Naive thymus-derived CD4-positive, alpha-beta T cell (primary cell): ENCODE measurements at regions not wholly inside any gene's neighbourhood (a gene's known extent, or its start where the extent isn't known, plus 50 kb on each side); places are given as distances from the start of the nearest gene placed in this dataset.
"Not testable (repeated sequence)": the region's sequence is repeated elsewhere in the genome, so short reads cannot be mapped to it uniquely, and the experiment has no call there.

Experiments used
- ATAC-seq: fragments of 150-1000 bp; cut with Tn5 transposase; 2 replicates; pipeline ENCODE4 v1.10.0; 2021; ENCODE audit warnings: mild to moderate bottlenecking, moderate library complexity
- CTCF ChIA-PET: fragments of 350-600 bp; sonication (Branson Sonifier 250); formaldehyde crosslinking; loops from one replicate; lab custom pipeline; 2021; ENCODE audit warnings: antibody characterized with exemption; lab: Charles Lee
- POLR2A ChIA-PET: fragments of 350-600 bp; sonication (Branson Sonifier 250); formaldehyde crosslinking; loops from one replicate; lab custom pipeline; 2021; ENCODE audit warnings: antibody characterized with exemption, inconsistent platforms; lab: Charles Lee
- DNase-seq, 9 donors: peaks; one replicate each; pipeline versions ENCODE4 v3.0.0 to v3.0.0-alpha.2; 2020 to 2022; ENCODE audit warnings: mixed read lengths in 1 of 9
- H3K27ac ChIP-seq: one replicate; pipeline ENCODE4 v1.7.0; 2013; ENCODE audit warnings: mild to moderate bottlenecking, low read depth, low read length, moderate library complexity
- H3K27me3 ChIP-seq, 2 donors: one replicate each; pipeline ENCODE4 v1.7.0; 2013; ENCODE audit warnings: low read length in 2 of 2, mild to moderate bottlenecking in 2 of 2, moderate library complexity in 2 of 2; ENCODE audit not compliant: control insufficient read depth in 2 of 2, insufficient read depth in 2 of 2
- H3K36me3 ChIP-seq, 3 experiments: 1 replicate in 2 of 3; 2 replicates in 1 of 3; pipeline ENCODE4 v1.7.0; 2013; ENCODE audit warnings: low read length in 3 of 3, mild to moderate bottlenecking in 3 of 3, moderate library complexity in 1 of 3; ENCODE audit not compliant: insufficient read depth in 3 of 3, control insufficient read depth in 2 of 3
- H3K4me1 ChIP-seq, 2 donors: one replicate each; pipeline ENCODE4 v1.7.0; 2013; ENCODE audit warnings: low read length in 2 of 2, mild to moderate bottlenecking in 2 of 2, moderate library complexity in 1 of 2; ENCODE audit not compliant: control insufficient read depth in 2 of 2, insufficient read depth in 2 of 2
- H3K4me3 ChIP-seq: 2 replicates; pipeline ENCODE4 v1.7.0; 2013; ENCODE audit warnings: mild to moderate bottlenecking, low read length
- H3K9me3 ChIP-seq, 3 experiments: 1 replicate in 2 of 3; 2 replicates in 1 of 3; pipeline ENCODE4 v1.7.0; 2013; ENCODE audit warnings: low read length in 3 of 3; ENCODE audit not compliant: control insufficient read depth in 2 of 3
- H3K27ac Mint-ChIP-seq, 9 donors: one replicate each; pipeline ENCODE4 v1.8.0; 2020 to 2022; ENCODE audit warnings: mixed read lengths in 9 of 9, mild to moderate bottlenecking in 8 of 9, moderate library complexity in 5 of 9, inconsistent platforms in 2 of 9
- H3K27me3 Mint-ChIP-seq, 5 donors: one replicate each; pipeline ENCODE4 v1.8.0; 2021 to 2022; ENCODE audit warnings: mixed read lengths in 5 of 5, mild to moderate bottlenecking in 1 of 5
- H3K36me3 Mint-ChIP-seq, 5 donors: one replicate each; pipeline ENCODE4 v1.8.0; 2020 to 2022; ENCODE audit warnings: mixed read lengths in 5 of 5, mild to moderate bottlenecking in 3 of 5, inconsistent platforms in 1 of 5
- H3K4me1 Mint-ChIP-seq, 7 donors: one replicate each; pipeline ENCODE4 v1.8.0; 2020 to 2022; ENCODE audit warnings: mixed read lengths in 7 of 7, mild to moderate bottlenecking in 3 of 7, inconsistent platforms in 1 of 7
- H3K4me3 Mint-ChIP-seq, 10 donors: one replicate each; pipeline ENCODE4 v1.8.0; 2020 to 2022; ENCODE audit warnings: mild to moderate bottlenecking in 10 of 10, mixed read lengths in 10 of 10, moderate library complexity in 6 of 10, inconsistent platforms in 2 of 10
- H3K9me3 Mint-ChIP-seq, 11 donors: one replicate each; pipeline ENCODE4 v1.8.0; 2020 to 2022; ENCODE audit warnings: mixed read lengths in 11 of 11, mild to moderate bottlenecking in 4 of 11, inconsistent platforms in 1 of 11, moderate library complexity in 1 of 11
- intact Hi-C, 2 donors: fragments of 100-400 bp; cut with micrococcal nuclease; formaldehyde crosslinking; loops; one replicate each; pipeline ENCODE4 v1.15.1; 2023

DNA sequence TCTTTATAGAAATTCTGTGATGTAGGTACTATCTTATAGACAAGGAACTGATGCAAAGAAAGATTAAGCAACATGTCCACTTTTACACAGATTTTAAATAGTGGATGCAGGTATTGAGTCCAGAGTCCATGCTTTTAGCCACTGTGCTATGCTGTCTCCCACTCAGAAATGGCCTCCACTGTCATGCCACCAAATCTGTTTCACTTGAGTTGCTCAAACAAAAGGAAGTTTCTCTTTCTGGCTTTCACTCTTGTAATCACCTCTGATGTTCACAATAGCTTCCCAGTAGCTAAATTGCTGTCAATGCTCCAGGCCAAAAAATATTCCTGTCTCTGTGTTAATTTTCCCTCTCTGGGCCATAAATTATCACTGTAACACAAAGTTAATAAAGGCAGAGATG lies 77.0 kb upstream of the RASA1 start:
- H3K27ac ChIP-seq: no peak overlapping the region
- H3K4me1 ChIP-seq: peaks cover 4 to 5% of the 10 kb centered on the region in 2 donors
- no peaks in the 10 kb centered on the region for H3K9me3 Mint-ChIP-seq
- H3K27me3 ChIP-seq: no peaks in the 10 kb centered on the region
- ChIA-PET POLR2A (no interaction called here), CTCF (no interaction called here)
- peaks cover 8 to 30% (median 17%) of the 10 kb centered on the region in 7 donors for H3K4me1 Mint-ChIP-seq
- DNase-seq (no peak), ATAC-seq (no peak)
- H3K27me3 Mint-ChIP-seq: no peaks in the 10 kb centered on the region
- H3K27ac Mint-ChIP-seq: no peak overlapping the region
- H3K36me3 Mint-ChIP-seq: no peaks in the 10 kb centered on the region
- H3K4me3 ChIP-seq: no peak overlapping the region
- no peak overlapping the region for H3K4me3 Mint-ChIP-seq
- no peaks in the 10 kb centered on the region for H3K9me3 ChIP-seq
- intact Hi-C loops: loop anchor here (5.0 kb wide), 2 partner anchors 68 to 108 kb away; no protein-coding TSS in a partner anchor
- H3K36me3 ChIP-seq: no peaks in the 10 kb centered on the region

DNA sequence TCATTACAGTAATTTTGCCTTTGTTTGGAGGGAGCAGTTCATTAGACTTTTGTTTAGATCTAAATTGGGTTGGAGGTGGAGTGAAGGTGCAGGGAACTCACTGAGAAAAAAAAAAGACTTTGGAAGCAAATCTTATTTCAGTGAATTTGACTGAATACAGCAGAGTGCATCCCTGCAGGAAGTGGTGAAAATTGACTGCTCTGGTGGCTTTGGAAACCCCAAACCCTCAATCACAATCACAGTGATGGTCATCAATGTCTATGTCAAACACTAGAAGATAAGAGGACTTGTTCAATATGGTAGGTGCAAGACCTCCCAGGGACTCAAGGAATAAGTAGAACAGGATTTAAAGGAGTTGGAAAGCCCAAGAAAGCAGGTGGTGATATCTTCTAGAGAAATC lies 76.0 kb upstream of the RASA1 start:
- no peaks in the 10 kb centered on the region for H3K36me3 ChIP-seq
- no peaks in the 10 kb centered on the region for H3K27me3 ChIP-seq
- no peak overlapping the region for H3K4me3 ChIP-seq
- H3K4me1 Mint-ChIP-seq: peaks cover 8 to 30% (median 18%) of the 10 kb centered on the region in 7 donors
- H3K4me1 ChIP-seq: peaks cover 5 to 7% of the 10 kb centered on the region in 2 donors
- H3K36me3 Mint-ChIP-seq: no peaks in the 10 kb centered on the region
- H3K4me3 Mint-ChIP-seq: no peak overlapping the region
- ATAC-seq (no peak), DNase-seq (no peak)
- ChIA-PET CTCF (no interaction called here), POLR2A (no interaction called here)
- no peaks in the 10 kb centered on the region for H3K27me3 Mint-ChIP-seq
- intact Hi-C loops: loop anchor here (5.0 kb wide), 2 partner anchors 69 to 109 kb away; no protein-coding TSS in a partner anchor
- H3K27ac ChIP-seq: no peak overlapping the region
- no peaks in the 10 kb centered on the region for H3K9me3 ChIP-seq
- no peaks in the 10 kb centered on the region for H3K9me3 Mint-ChIP-seq
- H3K27ac Mint-ChIP-seq: no peak overlapping the region

DNA sequence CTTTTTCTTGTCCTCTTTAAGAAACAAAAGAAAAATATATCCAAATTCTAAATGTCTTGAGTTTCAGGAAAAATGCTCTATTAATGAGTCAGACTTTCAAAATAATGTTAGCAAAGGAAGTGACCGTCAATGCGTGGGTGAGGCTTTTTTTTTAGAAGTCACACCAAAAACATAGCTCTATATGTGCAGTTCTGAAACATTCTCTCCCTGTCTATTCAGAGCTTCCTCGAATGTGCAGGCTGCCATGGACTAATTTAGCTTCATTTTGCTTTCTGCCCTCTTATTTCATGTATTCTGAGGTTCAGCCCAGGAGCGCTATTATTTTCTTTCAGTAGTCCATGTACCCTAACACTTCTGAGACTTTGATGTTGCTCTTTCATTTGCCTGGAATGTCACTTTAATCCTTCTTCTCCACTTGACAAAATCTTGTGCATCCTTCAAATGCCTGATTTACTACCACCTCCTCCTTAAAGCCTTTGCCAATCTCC lies 72.5 kb upstream of the RASA1 start:
- Histone ChIP-seq H3K9me3 (no peaks in the 10 kb centered on the region), H3K4me3 (no peak overlapping the region), H3K4me1 (peaks cover 5 to 7% of the 10 kb centered on the region in 2 donors), H3K36me3 (no peaks in the 10 kb centered on the region), H3K27ac (no peak overlapping the region), H3K27me3 (no peaks in the 10 kb centered on the region)
- H3K36me3 Mint-ChIP-seq: peaks cover 0 to 3% (median 0%) of the 10 kb centered on the region in 5 donors
- DNase-seq (no peak), ATAC-seq (no peak)
- ChIA-PET POLR2A (interaction anchor here (0.7 kb wide), 1 partner anchor 12 kb away, joined by 3 read pairs; no protein-coding TSS in a partner anchor), CTCF (interaction anchor here (0.6 to 0.7 kb wide), 2 partner anchors 20 to 241 kb away, joined by 3 to 4 read pairs; no protein-coding TSS in a partner anchor)
- peaks cover 8 to 30% (median 18%) of the 10 kb centered on the region in 7 donors for H3K4me1 Mint-ChIP-seq
- H3K4me3 Mint-ChIP-seq: no peak overlapping the region
- peak overlapping the region in 1 of 9 donors; percentile 1 for H3K27ac Mint-ChIP-seq
- H3K9me3 Mint-ChIP-seq: peaks cover 0 to 6% (median 0%) of the 10 kb centered on the region in 11 donors
- intact Hi-C loops: no loop called here
- no peaks in the 10 kb centered on the region for H3K27me3 Mint-ChIP-seq

- peaks cover 5 to 7% of the 10 kb centered on the region in 2 donors for H3K4me1 ChIP-seq
- no peak overlapping the region for H3K4me3 ChIP-seq
- H3K27ac Mint-ChIP-seq: peak overlapping the region in 1 of 9 donors; percentile 1
- H3K9me3 Mint-ChIP-seq: peaks cover 0 to 6% (median 2%) of the 10 kb centered on the region in 11 donors
- CTCF ChIA-PET: no interaction called here
- POLR2A ChIA-PET: no interaction called here
- intact Hi-C loops: no loop called here
- no peaks in the 10 kb centered on the region for H3K36me3 ChIP-seq
- H3K36me3 Mint-ChIP-seq: peaks cover 0 to 3% (median 0%) of the 10 kb centered on the region in 5 donors
- ATAC-seq: no peak
- H3K27ac ChIP-seq: no peak overlapping the region
- DNase-seq: no peak
- H3K4me1 Mint-ChIP-seq: peaks cover 6 to 30% (median 18%) of the 10 kb centered on the region in 7 donors
- no peaks in the 10 kb centered on the region for H3K27me3 Mint-ChIP-seq
- no peak overlapping the region for H3K4me3 Mint-ChIP-seq
- no peaks in the 10 kb centered on the region for H3K27me3 ChIP-seq
- H3K9me3 ChIP-seq: no peaks in the 10 kb centered on the region
Observed at GRCh38 chr5:87195616-87196015, 72.1 kb upstream of the RASA1 start.

DNA sequence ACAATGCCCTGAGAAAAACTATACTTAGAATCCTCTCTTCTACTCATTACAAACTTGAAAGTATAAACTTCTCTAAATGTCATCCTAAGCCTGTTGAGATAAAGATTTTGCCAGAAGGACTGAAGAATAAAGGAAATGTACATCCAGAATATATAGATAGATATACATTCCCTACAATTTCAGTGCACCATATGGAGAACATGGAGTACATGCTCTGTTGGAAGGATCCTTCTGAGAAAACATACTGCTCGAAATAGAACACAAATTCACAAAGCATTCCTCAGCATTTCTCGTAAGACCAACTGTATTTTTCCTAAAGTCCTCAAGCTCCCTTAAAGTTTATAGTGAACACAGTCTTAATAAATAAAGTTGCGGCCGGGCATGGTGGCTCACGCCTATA lies 69.7 kb upstream of the RASA1 start:
- Histone ChIP-seq H3K4me3 (no peak overlapping the region), H3K9me3 (no peaks in the 10 kb centered on the region), H3K27me3 (no peaks in the 10 kb centered on the region), H3K36me3 (no peaks in the 10 kb centered on the region), H3K27ac (no peak overlapping the region), H3K4me1 (peaks cover 5 to 7% of the 10 kb centered on the region in 2 donors)
- Mint-ChIP-seq H3K4me3 (no peak overlapping the region), H3K27me3 (peaks cover 0 to 1% (median 0%) of the 10 kb centered on the region in 5 donors), H3K27ac (no peak overlapping the region), H3K9me3 (peaks cover 0 to 17% (median 3%) of the 10 kb centered on the region in 11 donors), H3K4me1 (peaks cover 6 to 16% (median 11%) of the 10 kb centered on the region in 7 donors), H3K36me3 (peaks cover 0 to 3% (median 0%) of the 10 kb centered on the region in 5 donors)
- ChIA-PET POLR2A (interaction anchor here (0.6 kb wide), 1 partner anchor 53 kb away, joined by 3 read pairs; no protein-coding TSS in a partner anchor), CTCF (no interaction called here)
- DNase-seq (no peak), ATAC-seq (no peak)
- intact Hi-C loops: no loop called here

DNA sequence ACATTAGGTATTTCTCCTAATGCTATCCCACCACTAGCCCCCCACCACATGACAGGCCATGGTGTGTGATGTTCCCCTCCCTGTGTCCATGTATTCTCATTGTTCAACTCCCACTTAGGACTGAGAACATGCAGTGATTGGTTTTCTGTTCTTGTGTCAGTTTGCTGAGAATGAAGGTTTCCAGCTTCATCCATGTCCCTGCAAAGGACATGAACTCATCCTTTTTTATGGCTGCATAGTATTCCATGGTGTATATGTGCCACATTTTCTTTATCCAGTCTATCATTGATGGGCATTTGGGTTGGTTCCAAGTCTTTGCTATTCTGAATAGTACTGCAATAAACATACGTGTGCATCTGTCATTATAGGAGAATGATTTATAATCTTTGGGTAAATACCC lies 68.4 kb upstream of the RASA1 start:
- H3K27ac Mint-ChIP-seq, H3K36me3 Mint-ChIP-seq, H3K36me3 ChIP-seq, POLR2A ChIA-PET, CTCF ChIA-PET, H3K27me3 Mint-ChIP-seq, H3K27ac ChIP-seq, ATAC-seq, DNase-seq, intact Hi-C loops, H3K9me3 ChIP-seq, H3K4me3 Mint-ChIP-seq, H3K4me1 ChIP-seq, H3K27me3 ChIP-seq, H3K4me3 ChIP-seq: not testable (repeated sequence)
- Mint-ChIP-seq H3K4me1 (peaks cover 6 to 15% (median 11%) of the 10 kb centered on the region in 7 donors), H3K9me3 (peaks cover 0 to 20% (median 3%) of the 10 kb centered on the region in 11 donors)

- POLR2A ChIA-PET: not testable (repeated sequence)
Observed at GRCh38 chr5:87199704-87200103, 68.0 kb upstream of the RASA1 start.

More at GRCh38 chr5:87199704-87200103, 68.0 kb upstream of the RASA1 start:
- H3K27me3 Mint-ChIP-seq, H3K36me3 ChIP-seq, H3K4me3 Mint-ChIP-seq, H3K27ac Mint-ChIP-seq, DNase-seq, intact Hi-C loops, H3K27ac ChIP-seq, H3K4me3 ChIP-seq, H3K36me3 Mint-ChIP-seq, CTCF ChIA-PET, H3K4me1 ChIP-seq, ATAC-seq, H3K9me3 ChIP-seq, H3K27me3 ChIP-seq: not testable (repeated sequence)
- Mint-ChIP-seq H3K4me1 (peaks cover 6 to 12% (median 10%) of the 10 kb centered on the region in 7 donors), H3K9me3 (peaks cover 0 to 20% (median 3%) of the 10 kb centered on the region in 11 donors)
